GM12878 (cell line): ENCODE measurements at regions not wholly inside any gene's neighbourhood (a gene's known extent, or its start where the extent isn't known, plus 50 kb on each side); places are given as distances from the start of the nearest gene placed in this dataset.

Experiments used
- JUNB ChIP-seq: IDR thresholded peaks from 2 replicates; pipeline ENCODE4 v1.6.1; 2016; ENCODE audit warnings: antibody characterized with exemption, mild to moderate bottlenecking
- MAX ChIP-seq: IDR thresholded peaks from 2 replicates; pipeline ENCODE4 v1.6.1; 2012; ENCODE audit warnings: low read depth, low read length, improper control_type of control experiment
- POLR2AphosphoS2 ChIP-seq: IDR thresholded peaks from 2 replicates; pipeline ENCODE4 v1.6.1; 2011; ENCODE audit warnings: low read depth, mild to moderate bottlenecking, low read length, improper control_type of control experiment, moderate library complexity
- RFX5 ChIP-seq: IDR thresholded peaks from 2 replicates; pipeline ENCODE4 v1.6.1; 2011; ENCODE audit warnings: low read depth, low read length, improper control_type of control experiment
- SP1 ChIP-seq: IDR thresholded peaks from one replicate; pipeline ENCODE4 v1.6.1; 2011; ENCODE audit warnings: low read depth, low read length
- SREBF1 ChIP-seq: IDR thresholded peaks from 2 replicates; pipeline ENCODE4 v1.6.1; 2012; ENCODE audit warnings: mild to moderate bottlenecking, low read length
- ZNF592 ChIP-seq: fragments of 450-650 bp; IDR thresholded peaks from 2 replicates; pipeline ENCODE4 v1.6.1; 2017; ENCODE audit warnings: mild to moderate bottlenecking, moderate library complexity
- TF ChIP-seq, protein P1 (sequence below): fragments of 450-650 bp; IDR thresholded peaks from 2 replicates; pipeline ENCODE4 v1.6.1; 2017; ENCODE audit warnings: mild to moderate bottlenecking
- TF ChIP-seq, protein P2 (sequence below), 3 experiments: IDR thresholded peaks in 2 of 3; conservative IDR thresholded peaks in 1 of 3; 2 replicates each; pipeline ENCODE4 v1.5.1; 2011; ENCODE audit warnings: low read depth in 3 of 3, low read length in 3 of 3, mild to moderate bottlenecking in 3 of 3, control low read depth in 2 of 3, moderate library complexity in 2 of 3, inconsistent platforms in 1 of 3, mixed read lengths in 1 of 3; ENCODE audit not compliant: control insufficient read depth in 2 of 3, insufficient read depth in 1 of 3; ENCODE audit errors: extremely low read depth in 1 of 3
- TF ChIP-seq, protein P3 (sequence below): fragments of 450-650 bp; IDR thresholded peaks from 2 replicates; pipeline ENCODE4 v1.6.1; 2014; ENCODE audit warnings: mild to moderate bottlenecking
- TF ChIP-seq, protein P4 (sequence below): IDR thresholded peaks from 2 replicates; pipeline ENCODE4 v1.6.1; 2012; ENCODE audit warnings: mild to moderate bottlenecking, low read depth, low read length

- no peak for TF ChIP-seq MAX
- no peak for TF ChIP-seq JUNB
- no peak for TF ChIP-seq ZNF592
- TF ChIP-seq, protein P1, sequence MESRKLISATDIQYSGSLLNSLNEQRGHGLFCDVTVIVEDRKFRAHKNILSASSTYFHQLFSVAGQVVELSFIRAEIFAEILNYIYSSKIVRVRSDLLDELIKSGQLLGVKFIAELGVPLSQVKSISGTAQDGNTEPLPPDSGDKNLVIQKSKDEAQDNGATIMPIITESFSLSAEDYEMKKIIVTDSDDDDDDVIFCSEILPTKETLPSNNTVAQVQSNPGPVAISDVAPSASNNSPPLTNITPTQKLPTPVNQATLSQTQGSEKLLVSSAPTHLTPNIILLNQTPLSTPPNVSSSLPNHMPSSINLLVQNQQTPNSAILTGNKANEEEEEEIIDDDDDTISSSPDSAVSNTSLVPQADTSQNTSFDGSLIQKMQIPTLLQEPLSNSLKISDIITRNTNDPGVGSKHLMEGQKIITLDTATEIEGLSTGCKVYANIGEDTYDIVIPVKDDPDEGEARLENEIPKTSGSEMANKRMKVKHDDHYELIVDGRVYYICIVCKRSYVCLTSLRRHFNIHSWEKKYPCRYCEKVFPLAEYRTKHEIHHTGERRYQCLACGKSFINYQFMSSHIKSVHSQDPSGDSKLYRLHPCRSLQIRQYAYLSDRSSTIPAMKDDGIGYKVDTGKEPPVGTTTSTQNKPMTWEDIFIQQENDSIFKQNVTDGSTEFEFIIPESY, result no peak
- TF ChIP-seq, protein P2, sequence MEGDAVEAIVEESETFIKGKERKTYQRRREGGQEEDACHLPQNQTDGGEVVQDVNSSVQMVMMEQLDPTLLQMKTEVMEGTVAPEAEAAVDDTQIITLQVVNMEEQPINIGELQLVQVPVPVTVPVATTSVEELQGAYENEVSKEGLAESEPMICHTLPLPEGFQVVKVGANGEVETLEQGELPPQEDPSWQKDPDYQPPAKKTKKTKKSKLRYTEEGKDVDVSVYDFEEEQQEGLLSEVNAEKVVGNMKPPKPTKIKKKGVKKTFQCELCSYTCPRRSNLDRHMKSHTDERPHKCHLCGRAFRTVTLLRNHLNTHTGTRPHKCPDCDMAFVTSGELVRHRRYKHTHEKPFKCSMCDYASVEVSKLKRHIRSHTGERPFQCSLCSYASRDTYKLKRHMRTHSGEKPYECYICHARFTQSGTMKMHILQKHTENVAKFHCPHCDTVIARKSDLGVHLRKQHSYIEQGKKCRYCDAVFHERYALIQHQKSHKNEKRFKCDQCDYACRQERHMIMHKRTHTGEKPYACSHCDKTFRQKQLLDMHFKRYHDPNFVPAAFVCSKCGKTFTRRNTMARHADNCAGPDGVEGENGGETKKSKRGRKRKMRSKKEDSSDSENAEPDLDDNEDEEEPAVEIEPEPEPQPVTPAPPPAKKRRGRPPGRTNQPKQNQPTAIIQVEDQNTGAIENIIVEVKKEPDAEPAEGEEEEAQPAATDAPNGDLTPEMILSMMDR (IDR thresholded peaks at IDR 0.05 in 2 of 3, conservative IDR thresholded peaks at IDR 0.05 in 1 of 3; ENCODE audit: control insufficient read depth in 2 of 3, extremely low read depth in 1 of 3, insufficient read depth in 1 of 3, low read depth in 3 of 3, low read length in 3 of 3), result no peak
- no peak for TF ChIP-seq RFX5
- TF ChIP-seq, protein P3, sequence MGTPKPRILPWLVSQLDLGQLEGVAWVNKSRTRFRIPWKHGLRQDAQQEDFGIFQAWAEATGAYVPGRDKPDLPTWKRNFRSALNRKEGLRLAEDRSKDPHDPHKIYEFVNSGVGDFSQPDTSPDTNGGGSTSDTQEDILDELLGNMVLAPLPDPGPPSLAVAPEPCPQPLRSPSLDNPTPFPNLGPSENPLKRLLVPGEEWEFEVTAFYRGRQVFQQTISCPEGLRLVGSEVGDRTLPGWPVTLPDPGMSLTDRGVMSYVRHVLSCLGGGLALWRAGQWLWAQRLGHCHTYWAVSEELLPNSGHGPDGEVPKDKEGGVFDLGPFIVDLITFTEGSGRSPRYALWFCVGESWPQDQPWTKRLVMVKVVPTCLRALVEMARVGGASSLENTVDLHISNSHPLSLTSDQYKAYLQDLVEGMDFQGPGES, result no peak
- TF ChIP-seq SREBF1, result no peak
- TF ChIP-seq SP1, result no peak
- TF ChIP-seq, protein P4, sequence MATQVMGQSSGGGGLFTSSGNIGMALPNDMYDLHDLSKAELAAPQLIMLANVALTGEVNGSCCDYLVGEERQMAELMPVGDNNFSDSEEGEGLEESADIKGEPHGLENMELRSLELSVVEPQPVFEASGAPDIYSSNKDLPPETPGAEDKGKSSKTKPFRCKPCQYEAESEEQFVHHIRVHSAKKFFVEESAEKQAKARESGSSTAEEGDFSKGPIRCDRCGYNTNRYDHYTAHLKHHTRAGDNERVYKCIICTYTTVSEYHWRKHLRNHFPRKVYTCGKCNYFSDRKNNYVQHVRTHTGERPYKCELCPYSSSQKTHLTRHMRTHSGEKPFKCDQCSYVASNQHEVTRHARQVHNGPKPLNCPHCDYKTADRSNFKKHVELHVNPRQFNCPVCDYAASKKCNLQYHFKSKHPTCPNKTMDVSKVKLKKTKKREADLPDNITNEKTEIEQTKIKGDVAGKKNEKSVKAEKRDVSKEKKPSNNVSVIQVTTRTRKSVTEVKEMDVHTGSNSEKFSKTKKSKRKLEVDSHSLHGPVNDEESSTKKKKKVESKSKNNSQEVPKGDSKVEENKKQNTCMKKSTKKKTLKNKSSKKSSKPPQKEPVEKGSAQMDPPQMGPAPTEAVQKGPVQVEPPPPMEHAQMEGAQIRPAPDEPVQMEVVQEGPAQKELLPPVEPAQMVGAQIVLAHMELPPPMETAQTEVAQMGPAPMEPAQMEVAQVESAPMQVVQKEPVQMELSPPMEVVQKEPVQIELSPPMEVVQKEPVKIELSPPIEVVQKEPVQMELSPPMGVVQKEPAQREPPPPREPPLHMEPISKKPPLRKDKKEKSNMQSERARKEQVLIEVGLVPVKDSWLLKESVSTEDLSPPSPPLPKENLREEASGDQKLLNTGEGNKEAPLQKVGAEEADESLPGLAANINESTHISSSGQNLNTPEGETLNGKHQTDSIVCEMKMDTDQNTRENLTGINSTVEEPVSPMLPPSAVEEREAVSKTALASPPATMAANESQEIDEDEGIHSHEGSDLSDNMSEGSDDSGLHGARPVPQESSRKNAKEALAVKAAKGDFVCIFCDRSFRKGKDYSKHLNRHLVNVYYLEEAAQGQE, result no peak
- TF ChIP-seq POLR2AphosphoS2, result no peak
These were observed 245.9 kb upstream of the RHOBTB1 start for GRCh38 chr10:61189912-61190311.
